Psoas muscle (tissue), 7 donors: ENCODE measurements at regions not wholly inside any gene's neighbourhood (a gene's known extent, or its start where the extent isn't known, plus 50 kb on each side); places are given as distances from the start of the nearest gene placed in this dataset.

Source experiments
- ATAC-seq, 4 donors: fragments of 200-7000 bp; cut with Tn5 transposase; one replicate each; pipeline ENCODE4 v1.9.1; 2020; ENCODE audit warnings: moderate library complexity in 3 of 4, mild to moderate bottlenecking in 2 of 4
- DNase-seq, 2 donors: peaks; one replicate each; pipeline ENCODE4 v3.0.0-alpha.2; 2020
- H3K27ac ChIP-seq: fragments of 200-600 bp; one replicate; pipeline ENCODE4 v1.8.0; 2022
- H3K27me3 ChIP-seq, 3 donors: fragments of 200-600 bp in 1 of 3; one replicate each; pipeline versions ENCODE4 v1.6.1 to v1.8.0; 2013 to 2022; ENCODE audit warnings: low read length in 2 of 3, mild to moderate bottlenecking in 2 of 3, moderate library complexity in 1 of 3; ENCODE audit not compliant: insufficient read depth in 3 of 3
- H3K36me3 ChIP-seq, 2 donors: fragments of 200-600 bp in 1 of 2; one replicate each; pipeline versions ENCODE4 v1.6.1 to v1.8.0; 2013 to 2022; ENCODE audit warnings: low read depth in 1 of 2, mild to moderate bottlenecking in 1 of 2, moderate library complexity in 1 of 2; ENCODE audit not compliant: insufficient read depth in 1 of 2
- H3K4me1 ChIP-seq: fragments of 200-600 bp; one replicate; pipeline ENCODE4 v1.8.0; 2022
- H3K4me3 ChIP-seq: fragments of 200-600 bp; one replicate; pipeline ENCODE4 v1.8.0; 2022; ENCODE audit warnings: mild to moderate bottlenecking
- H3K9me3 ChIP-seq: fragments of 200-600 bp; one replicate; pipeline ENCODE4 v1.8.0; 2022
- WGBS, 3 donors: extraction: QIAGEN DNeasy Blood & Tissue Kit; methylation state at CpG; one replicate each; pipeline versions ENCODE4 v1.1.6 to v1.1.7; 2013; 5-methylcytosine and 5-hydroxymethylcytosine counted together
- intact Hi-C, 2 donors: fragments of 100-400 bp; cut with DNase I; formaldehyde crosslinking; loops; one replicate each; pipeline versions ENCODE4 v1.11.0 to v1.14.2; 2022
- TF ChIP-seq, protein P1 (sequence below): fragments of 200-600 bp; IDR thresholded peaks from one replicate; pipeline ENCODE4 v1.8.0; 2022; ENCODE audit warnings: antibody characterized with exemption
- donor health status: healthy with polysubstance abuse.
- donor health status: DM: no; HTN: no; CAD: no; lungs with moderate emphysema.
- donor health status: Bipolar disorder and iron deficiency.
- donor health status: healthy.
- donor health status: DM: yes; HTN: yes; CAD: no.
- donor health status: DM: no; HTN: no; CAD: no.
- donor health status: DM: yes; HTN: yes; CAD: no.

DNA sequence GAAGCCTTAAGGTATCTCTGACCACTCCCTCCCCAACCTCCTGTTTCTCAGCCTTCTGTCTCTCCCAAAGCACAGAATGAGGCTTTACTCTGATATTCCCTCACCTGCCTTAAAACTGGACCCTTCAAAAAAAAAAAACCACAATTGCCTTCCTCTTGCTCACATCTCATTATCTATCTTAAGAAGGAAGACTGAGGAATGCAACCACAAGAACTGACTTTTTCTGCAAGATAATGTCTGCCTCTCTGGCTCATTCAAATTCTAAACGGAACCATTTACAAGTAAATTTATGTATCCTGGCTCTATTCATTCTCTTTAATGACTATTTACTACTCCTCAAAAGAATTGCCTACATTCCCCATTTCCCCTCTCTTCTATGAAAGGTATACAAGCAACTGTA is 545.5 kb upstream of the HTR2C start:
- no peak overlapping the region for H3K4me3 ChIP-seq
- no peaks in the 10 kb centered on the region for H3K36me3 ChIP-seq
- 7 to 29% (median 26%) methylated on average over 1 of the region's 1 CpG for WGBS, 3 donors
- ATAC-seq (no peak), DNase-seq (no peak)
- TF ChIP-seq, protein P1, sequence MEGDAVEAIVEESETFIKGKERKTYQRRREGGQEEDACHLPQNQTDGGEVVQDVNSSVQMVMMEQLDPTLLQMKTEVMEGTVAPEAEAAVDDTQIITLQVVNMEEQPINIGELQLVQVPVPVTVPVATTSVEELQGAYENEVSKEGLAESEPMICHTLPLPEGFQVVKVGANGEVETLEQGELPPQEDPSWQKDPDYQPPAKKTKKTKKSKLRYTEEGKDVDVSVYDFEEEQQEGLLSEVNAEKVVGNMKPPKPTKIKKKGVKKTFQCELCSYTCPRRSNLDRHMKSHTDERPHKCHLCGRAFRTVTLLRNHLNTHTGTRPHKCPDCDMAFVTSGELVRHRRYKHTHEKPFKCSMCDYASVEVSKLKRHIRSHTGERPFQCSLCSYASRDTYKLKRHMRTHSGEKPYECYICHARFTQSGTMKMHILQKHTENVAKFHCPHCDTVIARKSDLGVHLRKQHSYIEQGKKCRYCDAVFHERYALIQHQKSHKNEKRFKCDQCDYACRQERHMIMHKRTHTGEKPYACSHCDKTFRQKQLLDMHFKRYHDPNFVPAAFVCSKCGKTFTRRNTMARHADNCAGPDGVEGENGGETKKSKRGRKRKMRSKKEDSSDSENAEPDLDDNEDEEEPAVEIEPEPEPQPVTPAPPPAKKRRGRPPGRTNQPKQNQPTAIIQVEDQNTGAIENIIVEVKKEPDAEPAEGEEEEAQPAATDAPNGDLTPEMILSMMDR, result no peak
- intact Hi-C loops, result no loop called here
- H3K4me1 ChIP-seq, result no peaks in the 10 kb centered on the region
- H3K27me3 ChIP-seq, result no peaks in the 10 kb centered on the region
- no peaks in the 10 kb centered on the region for H3K9me3 ChIP-seq
- H3K27ac ChIP-seq, result no peak overlapping the region

DNA sequence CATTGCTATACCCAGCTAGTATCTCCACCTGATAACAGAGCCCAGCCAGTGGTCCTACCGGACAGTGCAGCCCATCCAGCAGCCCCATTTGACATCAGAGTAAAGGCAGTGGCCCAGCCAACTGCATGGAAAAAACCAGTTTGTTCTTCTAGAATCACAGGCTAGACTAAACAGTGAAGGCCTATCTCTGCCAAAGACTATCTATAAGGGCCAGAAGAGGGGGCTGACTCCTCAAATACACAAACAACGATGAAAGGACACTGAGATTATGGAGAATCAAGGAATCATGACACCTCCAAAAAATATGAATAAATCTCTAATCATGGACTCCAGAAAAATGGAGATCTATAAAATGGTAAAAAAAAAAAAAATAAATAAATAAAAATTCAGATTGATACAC is 546.4 kb upstream of the HTR2C start:
- 74 to 75% (median 75%) methylated on average over 2 of the region's 2 CpGs for WGBS, 3 donors
- ATAC-seq, result no peak
- no peak for DNase-seq
- intact Hi-C loops, result no loop called here
- no peak overlapping the region for H3K4me3 ChIP-seq
- no peaks in the 10 kb centered on the region for H3K4me1 ChIP-seq
- no peaks in the 10 kb centered on the region for H3K27me3 ChIP-seq
- H3K36me3 ChIP-seq, result no peaks in the 10 kb centered on the region
- H3K9me3 ChIP-seq, result no peaks in the 10 kb centered on the region
- H3K27ac ChIP-seq, result no peak overlapping the region
- TF ChIP-seq, protein P1, result no peak

DNA sequence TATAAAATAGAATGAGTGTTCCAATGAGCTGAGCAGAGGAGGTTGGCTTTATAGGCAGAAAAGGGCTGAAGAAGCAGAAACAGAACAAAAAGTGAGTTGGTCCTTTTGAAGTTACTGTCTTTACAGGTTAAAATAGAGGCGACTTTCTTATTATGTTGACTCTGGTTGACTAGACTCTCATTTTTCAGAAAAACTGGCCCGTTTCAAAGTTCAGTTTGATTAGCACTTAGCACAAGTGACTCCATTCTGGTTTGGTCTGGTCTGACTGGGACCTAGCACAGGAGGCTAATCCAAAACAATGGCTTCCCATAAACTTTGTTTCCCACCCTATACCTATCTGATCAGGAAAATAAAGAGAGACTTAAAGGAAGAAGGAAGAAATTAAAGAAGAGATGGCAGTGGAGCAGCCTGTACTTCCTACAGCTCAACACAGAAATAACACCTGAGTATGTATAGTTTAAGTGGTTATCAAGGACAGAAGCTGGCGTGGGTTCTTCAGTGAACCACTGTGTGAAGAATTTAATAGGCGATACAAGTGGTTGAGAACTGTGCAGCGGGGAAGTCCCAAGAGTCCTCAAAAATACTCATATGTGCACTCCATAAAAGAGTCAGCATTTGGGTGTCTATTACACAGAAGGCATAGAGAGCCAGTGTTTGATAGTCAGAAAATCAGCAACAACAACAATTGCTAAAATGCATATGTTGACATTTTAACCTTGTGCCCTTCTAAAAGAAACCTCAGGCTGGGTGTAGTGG is 554.8 kb upstream of the HTR2C start:
- no peak for DNase-seq
- Histone ChIP-seq H3K9me3 (no peaks in the 10 kb centered on the region), H3K4me1 (no peaks in the 10 kb centered on the region), H3K27ac (no peak overlapping the region), H3K36me3 (no peaks in the 10 kb centered on the region), H3K4me3 (no peak overlapping the region), H3K27me3 (peaks cover 0 to 4% (median 0%) of the 10 kb centered on the region in 3 donors)
- WGBS, 3 donors, result 81 to 90% (median 83%) methylated on average over 5 of the region's 5 CpGs
- TF ChIP-seq, protein P1, result no peak
- intact Hi-C loops, result no loop called here
- no peak for ATAC-seq

DNA sequence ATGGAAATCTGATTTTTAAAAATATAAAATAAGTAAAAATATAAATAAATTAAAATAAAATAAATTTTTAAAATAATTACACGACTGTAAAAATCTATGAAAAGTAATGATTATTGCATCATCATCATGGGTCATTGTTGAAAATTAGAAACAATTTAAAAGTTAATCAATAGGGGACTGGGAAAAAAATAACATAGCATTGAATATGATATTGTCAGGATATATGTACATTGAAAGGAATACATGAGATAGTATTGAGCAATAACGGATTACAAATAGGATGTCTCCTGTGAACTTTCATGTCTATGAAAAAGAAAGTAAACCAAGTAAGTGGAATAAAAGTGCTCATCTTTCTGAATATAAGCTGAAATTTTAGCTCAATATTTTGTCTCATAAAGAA is 566.8 kb upstream of the HTR2C start:
- TF ChIP-seq, protein P1, result no peak
- 89 to 93% (median 93%) methylated on average over 2 of the region's 2 CpGs for WGBS, 3 donors
- H3K4me1 ChIP-seq, result no peaks in the 10 kb centered on the region
- no peak for DNase-seq
- H3K27ac ChIP-seq, result no peak overlapping the region
- intact Hi-C loops, result no loop called here
- H3K27me3 ChIP-seq, result peaks cover 0 to 2% (median 0%) of the 10 kb centered on the region in 3 donors
- no peaks in the 10 kb centered on the region for H3K9me3 ChIP-seq
- H3K4me3 ChIP-seq, result no peak overlapping the region
- no peak for ATAC-seq
- H3K36me3 ChIP-seq, result no peaks in the 10 kb centered on the region

GRCh38 chrX:114015966-114016365 is 567.9 kb upstream of the HTR2C start:
- Histone ChIP-seq H3K9me3 (no peaks in the 10 kb centered on the region), H3K27ac (no peak overlapping the region), H3K36me3 (no peaks in the 10 kb centered on the region), H3K27me3 (peaks cover 0 to 2% (median 0%) of the 10 kb centered on the region in 3 donors), H3K4me3 (no peak overlapping the region), H3K4me1 (no peaks in the 10 kb centered on the region)
- ATAC-seq (no peak), DNase-seq (no peak)
- 73 to 81% (median 74%) methylated on average over 6 of the region's 6 CpGs for WGBS, 3 donors
- TF ChIP-seq, protein P1, result no peak
- intact Hi-C loops, result no loop called here
